SK-N-SH (cell line): ENCODE measurements at regions not wholly inside any gene's neighbourhood (a gene's known extent, or its start where the extent isn't known, plus 50 kb on each side); places are given as distances from the start of the nearest gene placed in this dataset.

Experiments used
- CTCF ChIA-PET: fragments of 300-600, 350-600 bp; formaldehyde crosslinking; extraction: SDS; loops from one replicate; lab custom pipeline; 2021; lab: Yijun Ruan, JAX
- POLR2A ChIA-PET: fragments of 350-600 bp; sonication (Branson Sonifier 250); formaldehyde crosslinking; extraction: SDS; loops from one replicate; lab custom pipeline; 2020; ENCODE audit warnings: antibody characterized with exemption, inconsistent platforms; lab: Yijun Ruan, JAX
- DNase-seq: peaks from one replicate; pipeline ENCODE4 v3.0.0; 2012
- H2AFZ ChIP-seq: fragments of 200-600 bp; sonication (generic); 2 replicates; pipeline ENCODE4 v1.8.1; 2016; ENCODE audit warnings: antibody characterized with exemption, mild to moderate bottlenecking, low read depth
- H3F3A ChIP-seq: fragments of 200-600 bp; sonication (generic); replicated peaks from 2 replicates; pipeline ENCODE3; 2016; ENCODE audit warnings: antibody characterized with exemption, mild to moderate bottlenecking; ENCODE audit not compliant: insufficient read depth
- H3K27ac ChIP-seq, 2 experiments: fragments of 200-500 bp in 1 of 2; fragments of 200-600 bp in 1 of 2; sonication (Bioruptor generic) in 1 of 2; sonication (generic), shearing (Covaris generic) in 1 of 2; 2 replicates each; pipeline versions ENCODE4 v1.5.1 to v1.6.1; 2014 to 2016; ENCODE audit warnings: low read depth in 2 of 2, inconsistent platforms in 1 of 2, low read length in 1 of 2, mild to moderate bottlenecking in 1 of 2, mixed read lengths in 1 of 2
- H3K27me3 ChIP-seq: fragments of 200-600 bp; sonication (generic), shearing (Covaris generic); 2 replicates; pipeline ENCODE4 v1.6.1; 2016; ENCODE audit warnings: mixed run types; ENCODE audit not compliant: insufficient read depth
- H3K36me3 ChIP-seq, 2 experiments: fragments of 200-500 bp in 1 of 2; fragments of 200-600 bp in 1 of 2; sonication (Bioruptor generic) in 1 of 2; sonication (generic) in 1 of 2; replicated peaks in 1 of 2; 2 replicates each; pipeline versions ENCODE3 to v1.5.1; 2014 to 2016; ENCODE audit warnings: low read length in 1 of 2, mild to moderate bottlenecking in 1 of 2; ENCODE audit not compliant: insufficient read depth in 2 of 2, control insufficient read depth in 1 of 2
- H3K4me1 ChIP-seq, 2 experiments: fragments of 200-500 bp in 1 of 2; fragments of 200-600 bp in 1 of 2; sonication (Bioruptor generic) in 1 of 2; sonication (generic), shearing (Covaris generic) in 1 of 2; 2 replicates each; pipeline versions ENCODE4 v1.5.1 to v1.6.1; 2014 to 2016; ENCODE audit warnings: low read depth in 1 of 2, low read length in 1 of 2, mixed run types in 1 of 2; ENCODE audit not compliant: insufficient read depth in 2 of 2, control insufficient read depth in 1 of 2
- H3K4me2 ChIP-seq: fragments of 200-600 bp; sonication (generic), shearing (Covaris generic); 2 replicates; pipeline ENCODE4 v1.6.1; 2017; ENCODE audit warnings: mixed run types
- H3K4me3 ChIP-seq, 2 experiments: fragments of 200-500 bp in 1 of 2; fragments of 200-600 bp in 1 of 2; sonication (Bioruptor generic) in 1 of 2; sonication (generic), shearing (Covaris generic) in 1 of 2; 2 replicates each; pipeline versions ENCODE4 v1.5.1 to v1.8.1; 2014 to 2016; ENCODE audit warnings: low read depth in 2 of 2, inconsistent platforms in 1 of 2, low read length in 1 of 2, mild to moderate bottlenecking in 1 of 2, mixed read lengths in 1 of 2, moderate library complexity in 1 of 2
- H3K79me2 ChIP-seq: fragments of 200-600 bp; sonication (generic); 2 replicates; pipeline ENCODE4 v1.8.1; 2017; ENCODE audit warnings: mild to moderate bottlenecking; ENCODE audit not compliant: insufficient read depth
- H3K9ac ChIP-seq: fragments of 200-600 bp; sonication (generic); 2 replicates; pipeline ENCODE4 v1.6.1; 2017; ENCODE audit warnings: mixed run types
- H3K9me2 ChIP-seq: fragments of 200-600 bp; sonication (generic); 2 replicates; pipeline ENCODE4 v1.6.1; 2017; ENCODE audit warnings: mixed run types
- H3K9me3 ChIP-seq: fragments of 200-600 bp; sonication (generic); 2 replicates; pipeline ENCODE4 v1.6.1; 2017; ENCODE audit warnings: mixed run types, mild to moderate bottlenecking, moderate library complexity
- H4K20me1 ChIP-seq: fragments of 200-600 bp; sonication (generic); 2 replicates; pipeline ENCODE4 v1.6.1; 2017; ENCODE audit warnings: mild to moderate bottlenecking, mixed run types; ENCODE audit not compliant: insufficient read depth
- ELF1 ChIP-seq: IDR thresholded peaks from 2 replicates; pipeline ENCODE4 v1.4.0; 2012
- EP300 ChIP-seq, 2 experiments: IDR thresholded peaks; 2 replicates each; pipeline versions ENCODE4 v1.4.0 to v1.6.1; 2012; ENCODE audit warnings: borderline replicate concordance in 1 of 2, low read depth in 1 of 2, low read length in 1 of 2
- EZH2phosphoT487 ChIP-seq: fragments of 200-600 bp; sonication (generic); IDR thresholded peaks from 2 replicates; pipeline ENCODE4 v1.6.1; 2017; ENCODE audit warnings: low read depth, mixed run types, mild to moderate bottlenecking, antibody characterized with exemption, moderate library complexity, borderline replicate concordance
- FOSL2 ChIP-seq: IDR thresholded peaks from 2 replicates; pipeline ENCODE4 v1.4.0; 2012; ENCODE audit warnings: low read depth, mild to moderate bottlenecking, moderate library complexity, borderline replicate concordance
- FOXM1 ChIP-seq: IDR thresholded peaks from 2 replicates; pipeline ENCODE4 v1.4.0; 2012; ENCODE audit warnings: low read depth, mild to moderate bottlenecking
- GABPA ChIP-seq: IDR thresholded peaks from 2 replicates; pipeline ENCODE4 v1.4.0; 2012; ENCODE audit warnings: low read depth, mild to moderate bottlenecking
- GATA2 ChIP-seq: sonication (generic); formaldehyde crosslinking; IDR thresholded peaks from 2 replicates; pipeline ENCODE4 v1.5.0; 2020; ENCODE audit warnings: mild to moderate bottlenecking, missing genetic modification reagents
- MEF2A ChIP-seq: IDR thresholded peaks from 2 replicates; pipeline ENCODE4 v1.4.0; 2012; ENCODE audit warnings: low read depth, borderline replicate concordance
- MXI1 ChIP-seq: IDR thresholded peaks from 2 replicates; pipeline ENCODE4 v1.6.1; 2012; ENCODE audit warnings: mild to moderate bottlenecking, low read depth, low read length, improper control_type of control experiment
- NFIC ChIP-seq: IDR thresholded peaks from 2 replicates; pipeline ENCODE4 v1.4.0; 2012; ENCODE audit warnings: borderline replicate concordance
- RXRA ChIP-seq: IDR thresholded peaks from 2 replicates; pipeline ENCODE4 v1.4.0; 2012; ENCODE audit warnings: low read depth, mild to moderate bottlenecking, borderline replicate concordance
- SIN3A ChIP-seq: IDR thresholded peaks from 2 replicates; pipeline ENCODE4 v1.6.1; 2012; ENCODE audit warnings: low read depth, mild to moderate bottlenecking, low read length, moderate library complexity, borderline replicate concordance
- SMC3 ChIP-seq: IDR thresholded peaks from 2 replicates; pipeline ENCODE4 v1.6.1; 2012; ENCODE audit warnings: low read depth, low read length, improper control_type of control experiment
- TCF12 ChIP-seq: IDR thresholded peaks from 2 replicates; pipeline ENCODE4 v1.4.0; 2012
- TEAD4 ChIP-seq: IDR thresholded peaks from 2 replicates; pipeline ENCODE4 v1.4.0; 2012; ENCODE audit warnings: mild to moderate bottlenecking, borderline replicate concordance; ENCODE audit not compliant: insufficient read depth
- WGBS: methylation state at CpG from one replicate; pipeline ENCODE4 v1.1.6; 2017; ENCODE audit warnings: low lambda C conversion rate; 5-methylcytosine and 5-hydroxymethylcytosine counted together
- TF ChIP-seq, protein P1 (sequence below): fragments of 150-350 bp; IDR thresholded peaks from 2 replicates; pipeline ENCODE4 v1.6.1; 2016; ENCODE audit warnings: mild to moderate bottlenecking, low read depth, low read length
- TF ChIP-seq, protein P2 (sequence below): IDR thresholded peaks from 2 replicates; pipeline ENCODE4 v1.4.0; 2012; ENCODE audit warnings: low read depth, borderline replicate concordance
- TF ChIP-seq, protein P3 (sequence below): IDR thresholded peaks from 2 replicates; pipeline ENCODE4 v1.4.0; 2012; ENCODE audit warnings: low read depth, borderline replicate concordance
- TF ChIP-seq, protein P4 (sequence below): IDR thresholded peaks from 2 replicates; pipeline ENCODE4; 2012

DNA sequence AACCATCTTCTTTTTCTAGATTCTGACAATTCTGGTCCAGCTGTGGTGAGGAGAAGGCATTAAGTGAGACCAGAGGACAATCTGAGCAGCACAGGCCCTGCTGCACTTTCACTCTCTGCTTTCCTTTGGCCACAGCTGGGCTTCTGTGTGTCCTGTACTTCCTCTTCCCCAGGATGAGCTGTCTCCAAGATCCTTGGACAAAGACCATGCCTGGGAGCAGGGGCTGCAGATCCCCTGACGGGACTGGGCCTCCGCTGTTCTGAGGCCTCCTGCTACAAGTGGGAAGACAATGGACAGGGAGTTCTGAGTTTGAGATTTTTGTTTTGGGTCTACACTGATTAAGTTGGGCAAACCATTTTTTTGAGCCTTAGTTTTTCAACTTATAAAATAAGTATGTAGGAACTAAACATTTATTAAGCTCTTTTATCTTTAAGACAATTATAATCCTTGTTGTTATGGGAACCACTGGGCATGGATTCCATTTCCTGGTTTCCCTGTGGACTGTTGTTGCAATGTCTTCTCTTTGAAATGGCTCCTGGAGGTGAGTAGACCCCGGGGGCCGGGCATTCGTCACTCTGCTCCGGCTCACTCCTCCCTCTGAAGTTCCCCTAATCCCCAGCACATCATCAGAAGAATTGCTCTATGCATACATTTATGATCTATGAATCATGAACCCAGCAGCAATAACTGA lies 266.6 kb downstream of the ACTR3 start:
- Histone ChIP-seq H3F3A (no peaks in the 10 kb centered on the region), H3K27me3 (no peaks in the 10 kb centered on the region), H3K79me2 (no peaks in the 10 kb centered on the region), H3K9ac (no peak overlapping the region)
- POLR2A ChIA-PET: no interaction called here
- no peak for TF ChIP-seq FOSL2
- TF ChIP-seq, protein P1, sequence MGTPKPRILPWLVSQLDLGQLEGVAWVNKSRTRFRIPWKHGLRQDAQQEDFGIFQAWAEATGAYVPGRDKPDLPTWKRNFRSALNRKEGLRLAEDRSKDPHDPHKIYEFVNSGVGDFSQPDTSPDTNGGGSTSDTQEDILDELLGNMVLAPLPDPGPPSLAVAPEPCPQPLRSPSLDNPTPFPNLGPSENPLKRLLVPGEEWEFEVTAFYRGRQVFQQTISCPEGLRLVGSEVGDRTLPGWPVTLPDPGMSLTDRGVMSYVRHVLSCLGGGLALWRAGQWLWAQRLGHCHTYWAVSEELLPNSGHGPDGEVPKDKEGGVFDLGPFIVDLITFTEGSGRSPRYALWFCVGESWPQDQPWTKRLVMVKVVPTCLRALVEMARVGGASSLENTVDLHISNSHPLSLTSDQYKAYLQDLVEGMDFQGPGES: no peak
- TF ChIP-seq, protein P2, sequence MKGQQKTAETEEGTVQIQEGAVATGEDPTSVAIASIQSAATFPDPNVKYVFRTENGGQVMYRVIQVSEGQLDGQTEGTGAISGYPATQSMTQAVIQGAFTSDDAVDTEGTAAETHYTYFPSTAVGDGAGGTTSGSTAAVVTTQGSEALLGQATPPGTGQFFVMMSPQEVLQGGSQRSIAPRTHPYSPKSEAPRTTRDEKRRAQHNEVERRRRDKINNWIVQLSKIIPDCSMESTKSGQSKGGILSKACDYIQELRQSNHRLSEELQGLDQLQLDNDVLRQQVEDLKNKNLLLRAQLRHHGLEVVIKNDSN: no peak
- TF ChIP-seq EP300 (IDR thresholded peaks at IDR 0.05; ENCODE audit: borderline replicate concordance in 1 of 2, low read depth in 1 of 2, low read length in 1 of 2): no peak
- TF ChIP-seq MXI1: no peak
- no peak for TF ChIP-seq MEF2A
- TF ChIP-seq, all 33 proteins: peak for 0
- no peaks in the 10 kb centered on the region for H3K9me3 ChIP-seq
- CTCF ChIA-PET: no interaction called here
- no peaks in the 10 kb centered on the region for H3K4me1 ChIP-seq
- H3K4me3 ChIP-seq: no peak overlapping the region
- no peaks in the 10 kb centered on the region for H4K20me1 ChIP-seq
- WGBS: 10% methylated on average over 6 of the region's 6 CpGs
- H3K36me3 ChIP-seq: no peaks in the 10 kb centered on the region
- no peaks in the 10 kb centered on the region for H3K9me2 ChIP-seq
- no peak overlapping the region for H3K4me2 ChIP-seq
- no peak overlapping the region for H2AFZ ChIP-seq
- no peak for DNase-seq
- H3K27ac ChIP-seq: no peak overlapping the region

DNA sequence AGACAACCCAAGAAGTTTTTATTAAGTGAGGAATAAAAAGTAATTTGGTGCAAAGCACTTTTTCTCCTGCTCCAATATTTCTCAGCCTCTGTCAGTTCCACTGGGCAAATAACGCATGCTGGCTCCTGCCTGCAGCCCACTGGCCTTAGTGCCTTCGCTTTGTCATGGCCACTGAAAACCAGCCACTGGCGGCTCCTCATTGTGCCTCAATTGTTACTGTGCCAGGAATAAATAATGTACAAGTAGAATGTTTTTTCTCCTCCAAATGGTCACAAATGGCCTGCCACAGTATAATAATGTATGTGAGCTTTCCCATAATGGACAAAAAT lies 267.1 kb downstream of the ACTR3 start:
- Histone ChIP-seq H3K9ac (no peak overlapping the region), H4K20me1 (no peaks in the 10 kb centered on the region), H3K4me2 (no peak overlapping the region), H3K9me3 (no peaks in the 10 kb centered on the region), H3K79me2 (no peaks in the 10 kb centered on the region), H3K36me3 (no peaks in the 10 kb centered on the region), H3K9me2 (no peaks in the 10 kb centered on the region), H2AFZ (no peak overlapping the region), H3K4me3 (no peak overlapping the region), H3K4me1 (no peaks in the 10 kb centered on the region), H3F3A (no peaks in the 10 kb centered on the region), H3K27me3 (no peaks in the 10 kb centered on the region), H3K27ac (no peak overlapping the region)
- no peak for DNase-seq
- ChIA-PET POLR2A (no interaction called here), CTCF (no interaction called here)
- 30% methylated on average over 3 of the region's 3 CpGs for WGBS
- TF ChIP-seq NFIC (no peak), TCF12 (no peak), RXRA (no peak), SMC3 (no peak), FOSL2 (no peak), ELF1 (no peak), MXI1 (no peak), GABPA (no peak), SIN3A (no peak), EZH2phosphoT487 (no peak), TEAD4 (no peak), GATA2 (CRISPR knock-in tag) (no peak), FOXM1 (no peak)
- TF ChIP-seq, protein P3, sequence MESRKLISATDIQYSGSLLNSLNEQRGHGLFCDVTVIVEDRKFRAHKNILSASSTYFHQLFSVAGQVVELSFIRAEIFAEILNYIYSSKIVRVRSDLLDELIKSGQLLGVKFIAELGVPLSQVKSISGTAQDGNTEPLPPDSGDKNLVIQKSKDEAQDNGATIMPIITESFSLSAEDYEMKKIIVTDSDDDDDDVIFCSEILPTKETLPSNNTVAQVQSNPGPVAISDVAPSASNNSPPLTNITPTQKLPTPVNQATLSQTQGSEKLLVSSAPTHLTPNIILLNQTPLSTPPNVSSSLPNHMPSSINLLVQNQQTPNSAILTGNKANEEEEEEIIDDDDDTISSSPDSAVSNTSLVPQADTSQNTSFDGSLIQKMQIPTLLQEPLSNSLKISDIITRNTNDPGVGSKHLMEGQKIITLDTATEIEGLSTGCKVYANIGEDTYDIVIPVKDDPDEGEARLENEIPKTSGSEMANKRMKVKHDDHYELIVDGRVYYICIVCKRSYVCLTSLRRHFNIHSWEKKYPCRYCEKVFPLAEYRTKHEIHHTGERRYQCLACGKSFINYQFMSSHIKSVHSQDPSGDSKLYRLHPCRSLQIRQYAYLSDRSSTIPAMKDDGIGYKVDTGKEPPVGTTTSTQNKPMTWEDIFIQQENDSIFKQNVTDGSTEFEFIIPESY: no peak
- TF ChIP-seq, protein P4, sequence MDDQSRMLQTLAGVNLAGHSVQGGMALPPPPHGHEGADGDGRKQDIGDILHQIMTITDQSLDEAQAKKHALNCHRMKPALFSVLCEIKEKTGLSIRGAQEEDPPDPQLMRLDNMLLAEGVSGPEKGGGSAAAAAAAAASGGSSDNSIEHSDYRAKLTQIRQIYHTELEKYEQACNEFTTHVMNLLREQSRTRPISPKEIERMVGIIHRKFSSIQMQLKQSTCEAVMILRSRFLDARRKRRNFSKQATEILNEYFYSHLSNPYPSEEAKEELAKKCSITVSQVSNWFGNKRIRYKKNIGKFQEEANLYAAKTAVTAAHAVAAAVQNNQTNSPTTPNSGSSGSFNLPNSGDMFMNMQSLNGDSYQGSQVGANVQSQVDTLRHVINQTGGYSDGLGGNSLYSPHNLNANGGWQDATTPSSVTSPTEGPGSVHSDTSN: no peak
- TF ChIP-seq, protein P2: no peak
